Fibroblast of skin of abdomen (primary cell): ENCODE measurements at regions not wholly inside any gene's neighbourhood (a gene's known extent, or its start where the extent isn't known, plus 50 kb on each side); places are given as distances from the start of the nearest gene placed in this dataset.

Experiments used
- DNase-seq: peaks from one replicate; pipeline ENCODE4 v3.0.0-alpha.2; 2013

DNA sequence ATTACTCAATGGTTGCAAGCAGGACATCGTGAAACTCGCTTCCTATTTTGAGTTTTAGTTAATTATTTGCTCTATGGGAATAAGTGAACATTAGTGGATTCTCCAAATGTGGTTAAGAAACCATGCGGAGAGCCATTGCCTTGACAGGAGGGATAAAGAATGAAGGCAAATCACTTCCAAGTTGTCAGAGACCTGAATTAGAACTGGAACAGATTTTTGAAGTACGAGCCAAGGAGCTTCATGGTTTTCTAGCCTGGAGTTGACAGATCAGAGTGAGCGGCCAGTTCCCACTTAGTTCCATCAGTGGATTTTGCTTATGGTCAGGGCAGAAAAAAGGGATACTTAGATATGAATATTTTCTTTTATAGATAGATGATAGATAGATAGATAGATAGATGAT, 171.4 kb upstream of the CDH10 start:
- DNase-seq, result no peak

DNA sequence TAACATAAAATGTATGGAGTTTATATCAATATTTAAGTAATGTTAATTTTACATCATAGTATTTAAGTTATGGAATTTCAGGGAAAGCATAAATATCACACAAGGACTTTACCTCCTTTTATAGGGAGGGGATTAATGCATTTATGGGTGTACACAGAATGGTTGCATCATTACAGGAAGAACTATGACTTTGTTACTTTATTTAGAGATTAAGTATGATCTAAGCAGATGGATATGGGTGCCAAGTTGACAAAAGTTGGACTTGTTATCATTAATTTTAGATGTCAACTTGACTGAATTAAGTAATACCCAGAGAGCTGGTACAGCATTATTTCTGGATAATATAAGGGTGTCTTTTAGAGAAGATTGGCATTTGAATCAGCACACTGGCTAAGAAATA, 160.5 kb upstream of the CDH10 start:
- no peak for DNase-seq

DNA sequence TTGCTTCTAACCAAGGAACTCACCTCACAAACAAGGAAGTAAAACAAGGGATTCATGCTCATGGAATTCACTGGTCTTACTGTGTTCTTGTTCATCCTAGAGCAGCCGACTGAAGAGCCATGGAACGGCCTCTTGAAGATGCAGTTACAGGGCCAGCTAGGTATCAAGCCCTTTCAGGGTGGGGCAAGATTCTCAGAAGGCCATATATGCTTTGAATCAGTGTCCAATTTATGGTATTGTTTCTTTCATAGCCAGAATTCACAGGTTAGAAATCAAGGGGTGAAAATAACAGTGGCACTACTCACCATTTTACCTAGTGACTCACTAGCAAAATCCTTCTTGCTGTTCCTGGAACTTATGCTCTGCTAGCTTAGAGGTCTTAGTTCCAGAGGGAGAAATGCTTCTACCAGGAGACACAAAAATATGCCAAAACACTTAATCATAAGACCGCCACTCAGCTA, 159.5 kb upstream of the CDH10 start:
- DNase-seq, result peak; percentile 81

DNA sequence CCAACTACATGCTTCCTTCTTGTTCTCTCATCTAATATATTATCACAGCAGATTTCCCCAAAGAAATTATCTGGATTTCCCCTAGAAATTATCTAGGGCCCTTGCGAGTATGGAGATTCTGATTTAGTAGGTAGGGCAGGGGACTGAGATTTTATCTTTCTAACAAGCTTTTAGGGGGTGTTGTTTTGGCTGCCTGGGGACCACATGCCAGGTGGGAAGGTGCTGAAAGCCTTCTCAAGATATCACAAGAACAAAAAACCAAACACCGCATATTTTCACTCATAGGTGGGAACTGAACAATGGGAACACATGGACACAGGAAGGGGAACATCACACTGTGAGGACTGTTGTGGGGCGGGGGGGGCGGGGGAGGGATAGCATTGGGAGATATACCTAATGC, 146.5 kb upstream of the CDH10 start:
- DNase-seq, result no peak

DNA sequence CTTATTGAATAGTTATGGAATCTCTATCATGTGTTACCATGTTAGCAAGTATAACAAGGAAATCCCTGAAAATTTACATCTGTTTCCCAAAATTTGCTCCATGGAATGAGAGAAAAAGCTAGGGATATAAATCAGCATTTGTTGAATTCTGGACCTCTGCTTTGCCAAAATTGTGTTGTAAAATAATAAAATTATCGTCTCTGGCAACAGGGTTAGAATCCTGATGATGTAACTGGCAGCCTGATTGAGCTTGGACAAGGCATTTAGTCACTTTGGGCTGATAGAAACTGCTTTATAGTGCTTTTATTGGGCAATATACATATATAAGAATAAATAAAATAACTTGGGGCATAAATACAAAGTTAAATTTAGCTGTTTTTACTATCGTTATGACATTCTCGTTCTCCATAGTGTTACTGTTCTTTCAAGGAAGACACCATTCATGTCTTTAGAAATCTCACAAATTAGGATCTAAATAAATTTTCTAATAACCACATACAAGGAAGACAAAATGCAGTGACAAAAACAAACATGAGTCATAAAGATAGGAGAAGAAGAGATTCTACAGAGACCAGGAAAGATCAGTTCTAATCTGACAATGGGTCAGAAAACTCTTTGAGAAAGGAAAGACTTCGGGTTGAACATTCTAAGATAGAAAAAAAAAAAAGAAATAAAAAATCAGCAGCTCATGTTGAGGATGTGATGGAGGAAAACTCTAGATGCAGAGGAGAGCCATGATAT, 145.0 kb upstream of the CDH10 start:
- peak; percentile 69 for DNase-seq

DNA sequence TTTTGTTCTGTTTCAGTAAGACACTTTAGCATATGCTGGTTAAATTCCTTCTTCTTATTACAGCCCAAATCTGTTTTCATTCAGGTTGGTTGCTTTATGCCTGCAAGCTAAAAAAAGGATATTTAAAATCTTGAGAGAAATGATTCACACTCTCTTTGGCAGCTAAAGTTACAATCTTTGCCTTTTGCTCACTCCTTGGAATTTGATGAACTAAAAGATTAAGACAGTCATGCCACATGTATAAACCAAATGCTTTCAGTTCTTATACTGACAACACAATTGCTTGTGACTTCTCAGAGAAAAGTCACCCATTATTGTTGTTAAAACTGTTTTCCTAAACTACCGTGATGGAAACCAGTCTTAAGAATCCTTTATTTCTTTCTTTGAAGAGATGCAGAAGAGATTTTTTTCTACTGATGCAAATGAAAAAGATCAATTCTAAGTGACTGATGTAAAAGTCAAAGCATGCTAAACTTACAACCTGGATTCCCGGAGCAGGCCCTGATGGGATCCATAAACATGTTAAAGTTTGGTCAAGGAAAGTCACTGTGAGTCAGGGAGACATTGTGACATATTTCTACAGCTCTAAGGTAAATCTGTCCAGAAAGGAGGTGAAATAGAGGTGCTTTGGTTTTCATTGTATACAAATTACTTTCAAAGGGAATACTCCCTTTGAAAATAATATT, 144.2 kb upstream of the CDH10 start:
- DNase-seq, result peak; percentile 93

DNA sequence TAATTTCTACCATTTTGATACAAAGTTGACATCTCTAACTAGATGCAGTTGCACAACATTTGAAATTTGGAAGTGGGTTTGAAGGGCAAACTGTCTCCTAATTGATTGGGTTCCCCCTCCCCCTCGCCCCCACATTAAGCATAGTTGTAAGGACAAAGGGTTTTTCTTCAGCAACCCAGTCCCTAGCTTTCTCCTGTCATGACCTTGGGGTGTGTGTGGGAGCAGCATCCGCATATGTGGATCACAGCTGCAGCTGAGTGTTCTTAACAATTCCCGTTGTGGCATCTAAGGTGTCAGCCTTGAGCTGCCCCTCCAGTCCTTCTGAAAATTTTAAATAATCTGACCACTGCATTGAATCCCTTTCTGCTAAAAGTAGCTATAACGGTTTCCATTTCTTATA, 141.3 kb upstream of the CDH10 start:
- no peak for DNase-seq

DNA sequence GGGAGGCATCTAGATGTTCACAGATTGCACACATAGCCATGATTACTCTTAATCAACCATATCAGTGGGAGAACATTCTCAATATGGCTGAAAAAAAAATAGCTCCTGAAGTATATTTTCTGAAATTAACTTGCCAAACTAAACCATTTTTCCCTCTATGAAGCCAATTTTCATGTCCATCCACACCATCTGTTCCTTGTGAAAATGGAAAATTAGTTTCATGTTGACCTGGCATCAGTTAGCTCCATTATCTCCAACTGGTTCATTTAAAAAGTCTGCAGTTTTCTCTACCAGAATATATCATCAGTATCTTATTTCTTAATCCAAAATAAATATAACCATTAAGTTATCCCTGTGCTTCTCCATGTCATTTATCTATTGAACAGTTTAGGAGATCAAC, 138.8 kb upstream of the CDH10 start:
- DNase-seq, result no peak

DNA sequence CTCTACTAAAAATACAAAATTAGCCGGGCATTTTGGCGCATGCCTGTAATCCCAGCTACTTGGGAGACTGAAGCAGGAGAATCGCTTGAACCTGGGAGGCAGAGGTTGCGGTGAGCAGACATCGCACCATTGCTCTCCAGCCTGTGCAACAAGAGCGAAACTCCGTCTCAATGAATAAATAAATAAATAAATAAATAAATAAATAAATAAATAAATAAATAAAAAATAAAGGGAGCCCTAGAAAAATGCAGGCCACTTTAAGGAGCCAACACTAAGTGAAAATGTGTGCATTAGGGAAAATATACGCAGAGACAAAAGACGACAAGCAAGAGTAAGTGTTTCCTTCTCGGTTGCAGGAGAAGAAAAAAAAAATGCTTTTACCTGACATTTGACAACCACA, 132.6 kb upstream of the CDH10 start:
- no peak for DNase-seq

DNA sequence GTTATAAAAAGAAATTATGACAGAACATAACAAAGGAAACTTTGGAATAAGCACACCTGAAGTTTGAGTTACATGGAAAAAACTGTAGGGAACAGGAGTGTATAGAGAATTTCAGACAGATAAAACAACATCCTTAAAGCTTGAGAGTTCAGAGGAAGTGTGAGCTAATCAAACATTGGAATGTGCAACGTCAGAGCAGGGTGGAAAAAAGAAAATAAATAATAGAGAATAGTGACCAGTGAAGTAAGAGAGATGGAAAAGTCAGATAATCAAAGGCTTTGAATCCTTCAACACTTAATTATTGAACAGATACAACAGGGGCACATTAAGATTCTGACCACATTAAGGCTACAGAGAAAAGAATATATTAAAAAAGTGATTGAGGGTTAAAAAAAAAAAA, 128.5 kb upstream of the CDH10 start:
- peak; percentile 44 for DNase-seq

DNA sequence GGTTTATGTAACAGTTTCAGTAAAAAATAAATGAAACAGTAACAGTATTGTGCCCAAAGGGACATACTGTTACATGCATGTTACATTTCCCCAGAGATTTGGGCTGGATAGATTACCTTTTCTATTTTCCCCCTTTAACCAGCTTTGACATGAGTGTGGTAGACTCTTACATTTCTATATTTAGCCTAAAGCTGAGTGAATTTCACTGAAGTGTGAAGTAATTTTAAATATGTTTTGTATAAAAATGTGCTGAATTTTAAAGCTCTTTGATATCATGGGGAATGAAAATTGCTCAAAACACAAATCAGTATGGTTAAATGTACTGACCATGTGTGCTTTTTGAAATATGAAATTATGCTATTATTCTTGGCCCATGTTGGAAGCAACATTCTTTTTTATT, 122.3 kb upstream of the CDH10 start:
- DNase-seq, result peak; percentile 18

DNA sequence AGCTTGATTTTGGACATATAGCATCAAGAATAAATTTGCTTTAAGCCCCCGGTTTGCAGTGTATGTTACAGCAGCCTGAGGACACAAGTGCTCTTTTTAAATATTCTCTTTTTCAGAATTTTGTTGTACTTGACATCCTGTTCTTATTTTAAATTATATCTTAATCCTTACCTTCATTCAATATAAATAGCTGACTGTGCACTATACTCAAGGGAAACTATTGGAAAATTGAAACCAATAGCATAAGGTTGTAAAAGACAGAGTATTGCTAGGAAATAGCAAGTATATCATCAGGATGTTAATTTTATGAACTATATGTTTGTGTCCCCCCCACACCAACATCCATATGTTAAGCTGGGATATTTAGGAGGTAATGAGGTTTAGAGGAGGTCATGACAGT, 120.4 kb upstream of the CDH10 start:
- DNase-seq, result no peak

DNA sequence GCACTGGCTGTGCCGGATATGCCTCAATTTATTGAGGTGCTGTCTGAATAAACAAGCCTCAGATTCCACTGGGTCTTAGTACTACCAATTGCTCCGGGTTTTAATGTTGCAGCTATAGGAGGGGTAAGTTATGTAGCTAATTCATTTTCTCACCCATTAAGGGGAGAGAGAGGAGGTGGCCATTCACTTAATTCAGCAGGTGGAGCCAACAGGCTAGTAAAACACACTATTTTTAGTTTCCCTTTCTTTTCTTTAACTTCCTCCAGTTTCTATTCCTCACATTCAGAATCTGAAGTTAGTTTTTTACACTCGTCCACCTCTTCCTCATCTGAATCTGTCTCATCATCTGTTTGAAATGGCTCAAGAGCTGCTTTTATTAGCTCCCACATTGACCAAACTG, 105.6 kb upstream of the CDH10 start:
- DNase-seq, result no peak

DNA sequence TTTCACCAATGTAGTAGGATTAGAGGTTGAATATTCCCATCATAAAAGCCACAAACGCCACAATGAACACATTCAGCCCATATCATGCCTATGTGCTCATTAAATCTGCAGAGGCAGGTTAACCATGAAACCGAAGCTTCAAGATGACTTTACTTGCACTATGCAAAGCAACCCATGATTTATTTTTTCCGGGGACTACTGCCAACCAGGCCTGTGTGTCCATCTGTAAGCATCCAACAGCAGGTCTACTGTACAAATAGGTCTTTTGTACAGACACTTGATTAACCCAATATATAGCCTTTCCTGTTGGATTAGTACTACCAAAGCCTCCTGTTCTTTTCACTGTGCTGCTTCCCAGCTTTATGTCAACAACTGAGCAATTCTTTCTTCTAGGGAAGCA, 104.9 kb upstream of the CDH10 start:
- peak; percentile 20 for DNase-seq

DNA sequence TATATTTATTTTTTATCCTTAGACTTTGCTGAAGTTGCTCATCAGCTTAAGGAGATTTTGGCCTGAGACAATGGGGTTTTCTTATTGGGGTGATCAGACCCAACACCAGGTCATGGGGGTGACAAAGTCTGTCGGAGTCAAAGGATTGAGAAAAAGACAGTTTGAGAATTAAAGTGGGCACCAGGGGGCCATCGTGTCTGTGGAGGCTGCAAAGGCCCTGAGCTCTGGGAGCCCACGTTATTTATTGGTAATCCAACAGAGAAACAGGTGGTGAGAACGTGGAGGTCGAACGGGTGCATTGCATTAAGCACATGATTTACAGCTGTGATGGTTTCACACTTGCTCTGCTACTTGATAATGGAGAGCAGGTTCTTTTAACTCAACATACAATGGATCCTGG, 102.5 kb upstream of the CDH10 start:
- DNase-seq, result no peak

DNA sequence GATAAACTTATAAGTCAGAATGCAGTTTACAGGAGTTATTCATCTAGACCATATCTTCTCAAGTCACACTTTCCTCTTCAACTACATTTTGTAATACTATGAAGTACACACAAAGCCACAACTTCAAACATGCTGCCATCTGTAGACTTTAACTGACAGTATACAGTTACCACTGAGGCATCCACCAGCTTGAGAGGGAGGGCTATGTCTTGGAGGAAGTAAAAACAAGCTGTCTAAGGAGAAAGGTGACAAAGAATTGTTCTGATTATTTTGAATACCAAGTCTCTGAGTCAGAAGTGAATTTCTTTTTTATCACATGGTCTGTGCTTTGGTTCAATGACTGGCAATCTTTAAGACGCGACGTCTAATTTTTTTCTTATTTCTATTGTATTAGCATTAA, 97.6 kb upstream of the CDH10 start:
- DNase-seq, result no peak

DNA sequence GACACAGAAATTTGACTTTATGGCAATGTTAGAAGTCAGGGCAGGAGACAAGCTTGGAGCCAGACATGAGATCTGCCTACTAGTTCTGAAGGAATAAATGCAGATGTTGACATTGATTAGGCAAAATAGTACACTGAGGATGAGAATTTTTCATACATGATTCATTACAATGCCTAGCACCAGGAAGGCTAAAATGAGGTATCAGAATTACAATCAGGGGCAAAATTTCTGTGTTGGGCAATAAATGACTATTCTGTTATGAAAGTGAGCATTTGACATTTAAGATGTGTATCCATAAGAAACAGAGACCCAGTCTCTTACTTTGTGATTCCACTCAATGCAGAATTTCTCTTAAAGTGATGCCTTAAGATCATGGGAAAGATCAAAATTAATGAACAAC, 92.4 kb upstream of the CDH10 start:
- no peak for DNase-seq

DNA sequence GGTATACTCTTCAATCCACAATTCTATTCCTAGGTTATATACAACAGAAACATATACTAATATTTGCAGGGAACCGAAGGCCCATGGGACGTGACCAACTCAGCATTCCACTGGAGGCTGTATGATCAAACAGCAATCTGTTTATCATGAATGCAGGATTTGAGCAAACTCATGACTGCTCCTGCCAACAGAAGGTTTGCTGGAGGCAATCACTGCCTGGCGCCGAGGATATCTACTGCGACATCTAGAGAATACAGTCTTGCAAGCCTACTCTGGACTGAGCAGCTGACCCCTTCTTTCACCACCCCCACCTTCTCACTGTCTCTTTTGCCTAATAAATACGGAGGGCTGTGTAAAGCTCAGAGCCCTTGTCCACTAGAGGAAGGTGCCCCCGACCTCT, 90.5 kb upstream of the CDH10 start:
- no peak for DNase-seq

DNA sequence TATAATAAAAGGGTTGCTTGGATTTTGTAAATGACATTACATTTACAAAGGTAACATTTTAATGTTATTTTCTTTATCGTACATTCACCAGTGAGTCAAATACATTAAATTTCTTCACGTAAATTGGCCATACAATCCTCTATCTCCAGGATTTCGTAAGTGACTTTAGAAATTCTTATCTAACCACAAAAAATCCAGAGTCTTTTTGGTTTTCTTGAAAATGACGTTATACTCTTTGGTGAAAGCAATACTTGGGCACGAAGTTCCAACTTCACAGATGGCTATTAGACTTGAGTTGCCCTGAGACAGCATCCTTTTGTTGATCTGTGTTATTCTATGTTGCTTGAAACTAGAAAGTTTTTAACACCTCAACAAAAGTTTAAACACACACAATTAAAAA, 87.4 kb upstream of the CDH10 start:
- DNase-seq, result no peak

DNA sequence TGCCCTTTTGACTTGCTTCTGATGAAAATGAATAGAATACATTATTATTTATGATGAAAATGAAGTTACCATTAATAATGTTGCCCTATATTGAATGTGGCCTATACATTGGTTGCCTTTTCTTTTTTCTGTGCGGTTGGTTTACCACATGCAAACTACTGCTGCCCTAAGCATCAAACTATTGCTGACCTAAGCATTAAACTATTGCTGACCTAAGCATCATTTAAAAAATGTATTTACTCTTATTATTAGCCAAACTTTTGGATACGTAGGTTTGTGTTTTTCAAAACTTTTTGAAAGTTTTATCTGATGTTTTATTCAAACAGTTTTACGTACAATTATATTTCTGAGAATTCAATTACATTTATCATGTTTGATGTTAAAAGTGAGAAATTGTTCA, 76.0 kb upstream of the CDH10 start:
- DNase-seq, result no peak

DNA sequence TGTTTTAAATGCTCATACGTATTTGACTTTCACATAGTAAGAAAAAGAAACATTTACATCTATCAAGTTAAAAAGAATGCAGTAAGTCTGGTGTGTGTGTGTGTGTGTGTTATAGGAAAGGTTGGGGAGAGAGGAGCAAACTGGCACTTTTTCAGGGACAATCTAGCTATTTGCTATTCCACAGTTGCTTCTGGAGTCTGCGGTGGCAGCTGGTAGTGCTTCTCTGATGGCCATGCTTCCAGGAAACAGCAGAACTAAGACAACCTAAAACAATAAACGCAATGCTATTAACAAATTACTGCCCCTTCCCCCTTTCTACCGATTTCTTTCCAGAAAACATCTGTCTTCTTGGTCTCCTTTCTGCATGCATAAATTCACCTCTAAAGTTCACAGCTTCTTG, 70.0 kb upstream of the CDH10 start:
- DNase-seq, result no peak

DNA sequence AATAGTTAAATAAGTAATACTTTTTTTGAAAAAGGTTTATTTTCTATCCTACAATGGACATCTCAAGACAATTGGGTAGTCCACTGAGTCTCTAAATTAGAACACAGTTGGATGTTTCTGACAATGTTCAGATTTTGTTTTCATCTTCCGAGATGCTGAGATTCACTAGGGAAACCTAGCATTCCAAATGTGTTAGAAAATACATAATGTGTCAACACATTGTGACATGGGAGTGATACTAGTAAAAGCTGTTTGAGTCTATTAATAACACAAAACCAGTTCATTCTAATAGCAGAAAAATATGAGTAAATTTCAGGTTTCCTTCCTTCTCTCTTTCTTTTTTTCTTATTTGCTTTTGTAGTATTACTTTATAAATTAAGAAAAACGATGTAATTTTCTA, 68.2 kb upstream of the CDH10 start:
- no peak for DNase-seq

DNA sequence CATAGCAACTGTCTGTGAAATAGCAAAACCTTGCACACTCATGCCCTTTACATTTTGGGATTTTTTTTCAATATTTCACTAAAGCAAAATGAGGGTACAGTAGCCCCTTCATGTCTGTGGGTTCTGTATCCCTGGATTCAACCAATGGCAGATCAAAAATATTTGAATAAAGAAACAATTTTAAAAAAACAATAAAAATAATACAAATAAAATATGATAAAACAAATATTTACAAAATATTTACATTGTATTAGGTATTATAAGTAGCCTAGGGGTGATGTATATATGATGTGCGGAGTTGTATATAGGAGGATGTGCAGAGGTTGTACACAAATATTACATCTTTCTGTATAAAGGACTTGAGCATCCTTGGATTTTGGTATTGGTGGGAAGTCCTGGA, 67.3 kb upstream of the CDH10 start:
- no peak for DNase-seq

DNA sequence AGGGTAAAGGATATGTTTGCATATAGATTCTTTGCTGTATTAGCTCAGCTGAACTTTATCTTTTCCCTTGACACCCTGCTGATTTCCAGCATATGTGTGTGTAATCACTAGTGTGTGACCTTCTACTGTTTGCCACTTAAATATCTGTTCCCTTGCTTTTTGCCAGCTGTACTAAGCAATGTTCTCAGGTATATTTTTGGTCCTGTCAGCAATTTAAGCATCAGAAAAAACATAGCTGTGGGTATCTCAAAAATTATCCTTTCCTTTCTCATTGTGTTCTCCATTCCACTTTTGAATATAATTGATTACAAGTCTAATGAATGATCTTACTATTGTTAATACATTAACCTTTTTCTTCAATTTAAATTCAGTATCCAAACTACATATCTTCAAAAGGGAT, 59.2 kb upstream of the CDH10 start:
- no peak for DNase-seq
